GM21529 (cell line): ENCODE measurements at regions not wholly inside any gene's neighbourhood (a gene's known extent, or its start where the extent isn't known, plus 50 kb on each side); places are given as distances from the start of the nearest gene placed in this dataset.
"Not testable (repeated sequence)": the region's sequence is repeated elsewhere in the genome, so short reads cannot be mapped to it uniquely, and the experiment has no call there.

Source experiments
- ATAC-seq: cut with Tn5 transposase; IDR thresholded peaks from one replicate; pipeline ENCODE4 v1.9.1; 2021; ENCODE audit not compliant: unreplicated experiment

DNA sequence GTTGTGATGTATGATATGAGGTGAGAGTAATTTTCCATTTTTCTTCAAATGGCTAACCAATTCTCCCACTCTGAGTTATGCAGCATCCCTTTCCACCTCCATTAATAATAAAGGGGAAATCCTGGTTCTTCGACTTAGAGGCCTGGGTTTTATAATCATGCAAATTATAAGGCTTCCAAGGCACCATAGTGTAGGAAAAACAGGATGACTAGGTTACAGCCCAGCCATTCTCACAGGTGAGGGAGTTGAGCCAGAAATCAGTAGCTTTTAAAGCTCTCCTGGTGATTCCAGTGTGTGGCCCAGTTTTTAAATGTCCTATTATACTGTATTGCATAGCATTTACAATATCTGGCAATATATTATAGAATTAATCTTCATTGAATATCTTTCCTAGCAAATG lies 203.1 kb downstream of the ARHGEF9 start:
- ATAC-seq = no peak

DNA sequence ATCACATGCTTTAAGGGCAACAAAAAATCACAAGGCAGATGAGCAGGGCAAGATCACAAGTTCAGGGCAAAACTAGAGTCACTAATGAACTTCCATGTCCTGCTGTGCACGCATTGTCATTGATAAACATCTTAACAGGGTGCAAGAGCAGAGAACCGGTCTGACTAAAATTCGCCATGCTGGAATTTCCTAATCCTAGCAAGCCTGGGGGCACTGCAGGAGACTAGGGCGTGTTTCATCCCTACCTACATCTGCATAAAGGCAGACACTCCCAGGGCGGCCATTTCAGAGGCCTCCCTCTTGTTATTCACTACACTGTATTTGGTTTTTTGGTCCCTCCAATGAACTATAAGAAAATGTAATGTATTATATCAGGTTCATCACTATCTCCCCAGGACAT lies 203.6 kb downstream of the ARHGEF9 start:
- ATAC-seq = no peak

GRCh38 chrX:63576533-63576932 lies 208.5 kb downstream of the ARHGEF9 start:
- no peak for ATAC-seq

DNA sequence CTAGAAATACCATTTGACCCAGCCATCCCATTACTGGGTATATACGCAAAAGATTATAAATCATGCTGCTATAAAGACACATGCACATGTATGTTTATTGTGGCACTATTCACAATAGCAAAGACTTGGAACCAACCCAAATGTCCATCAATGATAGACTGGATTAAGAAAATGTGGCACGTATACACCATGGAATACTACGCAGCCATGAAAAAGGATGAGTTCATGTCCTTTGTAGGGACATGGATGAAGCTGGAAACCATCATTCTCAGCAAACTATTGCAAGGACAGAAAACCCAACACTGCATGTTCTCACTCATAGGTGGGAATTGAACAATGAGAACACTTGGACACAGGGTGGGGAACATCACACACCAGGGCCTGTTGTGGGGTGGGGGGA lies 209.3 kb downstream of the ARHGEF9 start:
- not testable (repeated sequence) for ATAC-seq

- ATAC-seq = no peak
Measured at GRCh38 chrX:63566856-63567255, 215.7 kb upstream of the SPIN4 start.

- no peak for ATAC-seq
Measured at GRCh38 chrX:63561425-63561824, 210.3 kb upstream of the SPIN4 start.

DNA sequence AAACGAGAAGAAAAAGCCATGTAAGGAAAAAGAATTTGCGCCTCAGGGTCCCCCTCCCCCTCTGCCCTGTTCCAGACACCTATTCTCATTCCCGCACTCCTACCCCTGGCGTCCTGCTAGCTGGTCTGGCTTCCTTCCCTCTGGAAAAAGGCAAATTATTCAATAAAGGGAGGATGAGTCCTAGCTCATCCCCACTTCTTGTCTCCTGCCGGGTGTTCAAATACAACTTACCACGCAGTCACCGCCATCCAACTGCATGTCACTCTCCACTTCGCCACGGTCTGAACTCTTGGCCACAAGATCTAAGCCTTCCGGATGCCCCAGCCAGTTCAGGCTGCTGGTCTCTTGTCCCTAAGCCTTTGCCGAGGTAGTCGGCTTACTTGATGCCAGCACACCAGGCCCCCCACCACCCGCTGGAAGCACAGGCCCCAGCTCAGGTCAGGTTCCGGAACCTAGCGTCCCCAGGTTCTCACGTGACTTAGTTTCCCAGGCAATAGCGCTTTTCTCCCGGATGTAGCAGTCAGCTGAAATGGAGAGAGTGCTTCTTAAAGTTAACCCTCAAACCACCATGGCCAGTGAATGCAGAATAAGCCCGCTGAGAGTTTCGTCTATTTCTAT lies 209.6 kb upstream of the SPIN4 start:
- peak; percentile 97 for ATAC-seq

GRCh38 chrX:63551856-63552255 lies 200.7 kb upstream of the SPIN4 start:
- no peak for ATAC-seq

- no peak for ATAC-seq
Measured at GRCh38 chrX:63530654-63531053, 179.5 kb upstream of the SPIN4 start.

GRCh38 chrX:63529961-63530360 lies 178.8 kb upstream of the SPIN4 start:
- no peak for ATAC-seq

GRCh38 chrX:63526863-63527262 lies 175.7 kb upstream of the SPIN4 start:
- ATAC-seq = no peak

- peak; percentile 45 for ATAC-seq
Measured at GRCh38 chrX:63525491-63525890, 174.4 kb upstream of the SPIN4 start.

DNA sequence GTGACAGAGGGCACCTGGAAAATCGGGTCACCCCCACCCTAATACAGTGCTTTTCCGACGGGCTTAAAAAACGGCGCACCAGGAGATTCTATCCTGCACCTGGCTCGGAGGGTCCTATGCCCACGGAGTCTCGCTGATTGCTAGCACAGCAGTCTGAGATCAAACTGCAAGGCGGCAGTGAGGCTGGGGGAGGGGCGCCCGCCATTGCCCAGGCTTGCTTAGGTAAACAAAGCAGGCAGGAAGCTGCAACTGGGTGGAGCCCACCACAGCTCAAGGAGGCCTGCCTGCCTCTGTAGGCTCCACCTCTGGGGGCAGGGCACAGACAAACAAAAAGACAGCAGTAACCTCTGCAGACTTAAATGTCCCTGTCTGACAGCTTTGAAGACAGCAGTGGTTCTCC lies 168.2 kb upstream of the SPIN4 start:
- ATAC-seq = not testable (repeated sequence)

- ATAC-seq = no peak
Measured at GRCh38 chrX:63514569-63515080, 163.5 kb upstream of the SPIN4 start.

DNA sequence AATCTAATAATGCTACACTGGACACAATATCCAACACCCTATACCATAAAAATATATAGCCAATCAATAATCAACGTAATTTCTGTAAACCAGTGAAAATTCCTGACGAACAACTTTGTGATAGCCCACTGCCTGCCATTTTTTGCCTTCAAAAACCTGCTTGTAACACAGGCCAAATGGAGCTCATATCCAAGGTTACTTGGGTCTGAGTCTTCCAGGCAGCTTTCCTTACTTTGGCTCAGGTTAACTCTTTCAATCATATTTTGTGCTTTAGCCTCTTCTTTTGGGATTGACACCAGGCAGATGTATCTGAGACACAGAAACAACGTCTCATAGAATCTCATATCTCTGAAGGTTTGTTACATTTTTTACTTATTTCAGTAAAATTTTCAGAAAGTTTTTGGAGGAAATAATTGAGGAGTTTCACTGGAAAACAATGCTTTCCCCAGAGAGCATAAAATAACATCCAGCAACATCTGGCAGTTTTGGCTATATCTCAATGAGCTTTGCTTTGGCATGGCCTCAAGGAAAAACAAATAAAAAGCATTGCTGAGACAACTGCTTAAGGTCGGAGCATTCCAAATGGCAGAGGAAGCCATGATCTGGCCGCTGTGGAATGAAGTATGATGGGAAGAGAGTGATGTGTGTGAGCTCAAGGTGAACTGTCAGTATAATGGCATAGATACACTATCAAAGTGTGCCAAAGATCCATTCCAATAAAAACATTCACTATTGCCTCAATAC lies 162.9 kb upstream of the SPIN4 start:
- ATAC-seq = no peak

DNA sequence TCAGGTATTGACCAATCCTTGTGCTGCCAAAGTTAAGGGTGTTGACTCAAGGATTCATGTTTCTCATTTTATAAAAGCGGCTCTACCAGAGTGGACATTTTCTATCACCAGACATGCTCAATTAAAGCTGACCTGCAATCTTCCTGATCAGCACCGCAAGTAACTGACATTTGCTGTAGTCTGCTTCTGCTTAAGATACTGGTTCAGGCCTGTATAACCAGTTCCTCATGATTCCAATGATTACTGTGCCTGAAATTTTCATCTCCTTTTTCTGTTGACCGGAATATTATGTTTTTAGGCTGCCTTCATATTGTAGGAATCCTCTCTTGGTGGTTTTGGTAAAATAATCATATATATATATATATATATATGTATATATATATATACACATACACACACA lies 160.2 kb upstream of the SPIN4 start:
- ATAC-seq = no peak

GRCh38 chrX:63508668-63509067 lies 157.5 kb upstream of the SPIN4 start:
- ATAC-seq = no peak

GRCh38 chrX:63506320-63506719 lies 155.2 kb upstream of the SPIN4 start:
- no peak for ATAC-seq

- no peak for ATAC-seq
Measured at GRCh38 chrX:63503541-63503940, 152.4 kb upstream of the SPIN4 start.

DNA sequence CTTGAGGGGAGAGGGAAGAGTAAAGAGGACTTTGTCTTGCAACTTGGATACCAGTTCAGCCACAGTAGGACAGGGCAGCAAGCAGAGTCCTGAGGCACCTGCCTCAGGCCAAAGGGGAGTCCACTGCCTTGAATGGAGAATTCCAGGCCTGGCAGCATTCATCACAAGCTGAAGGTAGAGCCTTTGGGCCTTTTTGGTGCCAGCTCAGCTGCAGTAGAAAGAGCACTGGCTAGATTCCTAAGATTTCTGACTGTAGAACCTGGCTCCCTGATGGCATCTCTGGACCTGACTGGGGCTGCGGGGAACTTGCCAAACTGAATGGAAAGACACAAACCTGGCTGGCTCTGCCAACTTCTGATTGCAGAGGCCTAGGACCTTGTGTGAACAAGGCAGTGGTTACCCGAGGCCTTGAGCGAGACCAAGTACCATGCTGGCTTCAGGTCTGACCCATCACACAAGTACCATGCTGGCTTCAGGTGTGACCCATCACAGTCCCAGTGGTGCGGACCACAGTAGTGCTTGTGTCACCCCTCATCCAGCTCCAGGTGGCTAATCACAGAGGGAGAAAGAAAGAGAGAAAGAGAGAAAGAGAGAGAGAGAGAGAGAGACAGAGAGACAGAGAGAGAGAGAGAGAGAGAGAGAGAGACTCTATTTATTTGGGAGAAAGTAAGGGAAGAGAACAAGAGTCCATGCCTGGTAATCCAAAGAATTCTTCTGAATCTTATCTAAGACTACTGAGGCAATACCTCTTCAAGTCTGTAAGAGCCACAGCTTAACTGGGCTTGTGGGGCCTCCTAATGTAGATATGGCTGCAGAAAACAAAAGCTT lies 137.6 kb upstream of the SPIN4 start:
- no peak for ATAC-seq

DNA sequence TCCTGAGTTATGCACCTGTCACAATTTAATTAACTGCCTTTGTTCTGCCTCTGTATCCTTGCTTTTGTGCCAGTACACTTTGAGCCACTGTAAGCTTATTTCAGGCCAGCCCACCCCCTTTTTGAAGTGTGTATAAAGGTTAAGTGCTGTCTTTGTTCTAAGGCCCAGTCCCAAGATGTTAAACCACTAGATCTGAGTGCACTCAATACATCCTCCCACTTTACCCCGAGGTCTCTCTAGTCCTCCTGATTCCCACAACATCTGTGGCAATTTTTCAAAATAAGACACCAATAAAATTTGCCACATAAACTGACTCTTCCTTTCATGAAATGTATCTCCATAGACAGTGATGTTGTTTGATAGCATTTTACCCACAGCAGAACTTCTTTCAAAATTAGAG lies 124.1 kb upstream of the SPIN4 start:
- no peak for ATAC-seq

- ATAC-seq = no peak
Measured at GRCh38 chrX:63471004-63471403, 119.9 kb upstream of the SPIN4 start.
